HG02759 (cell line): ENCODE measurements at regions not wholly inside any gene's neighbourhood (a gene's known extent, or its start where the extent isn't known, plus 50 kb on each side); places are given as distances from the start of the nearest gene placed in this dataset.
"Not testable (repeated sequence)": the region's sequence is repeated elsewhere in the genome, so short reads cannot be mapped to it uniquely, and the experiment has no call there.

Source experiments
- ATAC-seq: cut with Tn5 transposase; IDR thresholded peaks from one replicate; pipeline ENCODE4 v1.9.1; 2021; ENCODE audit warnings: mild to moderate bottlenecking, moderate library complexity; ENCODE audit not compliant: unreplicated experiment

- ATAC-seq: peak; percentile 71
These were observed 1081.6 kb upstream of the ACO1 start for GRCh38 chr9:31302620-31303418.

GRCh38 chr9:31304576-31304975 lies 1079.9 kb upstream of the ACO1 start:
- ATAC-seq: no peak

DNA sequence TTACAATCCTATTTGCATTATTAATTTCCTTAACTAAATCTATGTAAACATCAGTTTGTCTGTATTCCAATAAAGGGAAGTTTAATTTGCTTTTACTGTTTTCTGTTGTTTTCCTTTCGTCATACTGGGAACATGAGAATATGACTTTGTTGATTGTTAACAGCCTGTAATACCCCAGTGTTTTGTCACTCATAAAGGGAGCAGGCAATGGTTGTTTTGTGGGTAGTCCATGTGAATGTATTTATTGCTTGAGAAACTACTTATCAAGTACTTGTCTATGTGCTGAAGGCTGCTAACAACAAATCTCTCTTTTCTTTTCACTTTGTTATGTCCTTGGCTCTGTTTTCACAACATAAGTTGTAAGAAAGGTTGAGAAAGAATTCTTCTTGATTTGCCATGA lies 1070.2 kb upstream of the ACO1 start:
- ATAC-seq: no peak

GRCh38 chr9:31320494-31320893 lies 1063.9 kb upstream of the ACO1 start:
- ATAC-seq: no peak

DNA sequence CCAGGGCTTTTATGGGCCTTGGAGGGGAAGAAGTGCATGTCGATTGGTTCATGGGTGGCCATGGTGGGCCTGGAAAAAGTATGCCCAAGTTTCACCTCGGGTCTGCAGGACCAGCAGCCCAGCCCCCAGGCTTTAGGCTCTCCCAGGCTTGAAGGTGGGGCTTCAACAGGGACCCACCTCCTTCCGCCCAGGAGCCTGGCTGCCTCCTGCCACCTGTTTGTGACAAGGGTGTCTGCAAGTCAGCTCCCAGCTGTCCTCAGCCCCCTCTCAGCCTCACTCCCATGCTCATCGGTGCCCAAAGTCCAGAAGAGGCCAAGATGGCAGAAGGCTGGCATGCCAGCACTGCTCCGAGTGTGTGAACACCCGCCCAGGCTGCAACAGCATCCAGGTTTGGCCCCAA lies 1063.2 kb upstream of the ACO1 start:
- ATAC-seq: no peak

- ATAC-seq: no peak
These were observed 1062.8 kb upstream of the ACO1 start for GRCh38 chr9:31321686-31322085.

GRCh38 chr9:31323726-31324444 lies 1060.6 kb upstream of the ACO1 start:
- ATAC-seq: no peak

DNA sequence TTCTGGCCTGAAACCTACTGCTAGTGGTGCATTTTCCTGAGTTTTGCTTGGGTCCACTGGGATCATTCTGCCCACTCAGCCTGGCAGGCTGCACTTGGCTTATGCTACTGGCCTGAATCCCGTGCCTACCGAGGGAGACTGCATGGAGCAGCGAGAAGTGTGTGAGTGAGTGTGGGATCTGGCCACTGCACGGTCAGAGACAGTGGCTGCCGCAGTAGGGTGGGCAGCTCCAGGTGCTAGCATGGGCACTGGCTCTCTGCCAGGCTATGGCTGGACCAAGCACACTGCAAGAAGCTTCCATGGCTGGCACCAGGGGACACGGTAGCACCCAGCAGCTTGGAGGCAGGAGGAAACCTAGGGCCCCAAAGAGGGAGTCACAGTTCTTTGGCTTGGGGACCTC lies 1058.7 kb upstream of the ACO1 start:
- ATAC-seq: no peak

DNA sequence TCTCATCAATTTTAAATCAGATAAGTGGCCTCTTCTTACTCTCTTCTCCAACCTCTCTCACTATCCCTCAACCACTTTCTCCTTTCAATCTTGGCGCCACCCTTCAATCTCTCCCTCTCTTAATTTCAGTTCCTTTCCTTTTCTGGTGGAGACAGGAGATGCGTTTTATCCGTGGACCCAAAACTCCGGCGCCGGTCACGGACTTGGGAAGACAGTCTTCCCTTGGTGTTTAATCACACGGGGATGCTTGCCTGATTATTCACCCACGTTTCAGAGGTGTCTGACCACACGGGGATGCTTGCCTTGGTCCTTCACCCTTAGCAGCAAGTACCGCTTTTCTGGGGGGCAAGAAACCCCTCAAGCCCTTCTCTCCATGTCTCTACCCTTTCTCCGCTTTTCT lies 1057.6 kb upstream of the ACO1 start:
- ATAC-seq: not testable (repeated sequence)

- ATAC-seq: no peak
These were observed 1049.5 kb upstream of the ACO1 start for GRCh38 chr9:31334837-31335528.

GRCh38 chr9:31335529-31336234 lies 1048.8 kb upstream of the ACO1 start:
- no peak for ATAC-seq

DNA sequence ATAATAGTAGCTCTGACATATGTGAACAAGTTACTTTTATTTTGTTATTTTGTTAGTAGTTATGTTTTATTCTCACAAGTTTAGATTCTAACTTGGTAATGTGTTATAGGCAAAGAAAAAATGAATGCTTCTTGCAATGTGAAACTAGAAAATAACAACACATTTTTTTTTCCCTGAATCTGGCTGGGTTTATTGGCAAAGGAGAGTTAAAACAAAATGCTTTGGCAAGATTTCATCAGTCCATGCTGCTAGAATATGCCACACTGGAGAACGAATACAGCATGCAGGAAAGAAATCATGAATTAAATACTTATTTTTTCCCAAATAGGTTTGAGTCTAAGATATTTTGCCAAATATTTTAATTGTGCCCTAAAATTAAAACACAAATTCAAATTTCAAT lies 1048.1 kb upstream of the ACO1 start:
- no peak for ATAC-seq

GRCh38 chr9:31336841-31337240 lies 1047.6 kb upstream of the ACO1 start:
- ATAC-seq: no peak

DNA sequence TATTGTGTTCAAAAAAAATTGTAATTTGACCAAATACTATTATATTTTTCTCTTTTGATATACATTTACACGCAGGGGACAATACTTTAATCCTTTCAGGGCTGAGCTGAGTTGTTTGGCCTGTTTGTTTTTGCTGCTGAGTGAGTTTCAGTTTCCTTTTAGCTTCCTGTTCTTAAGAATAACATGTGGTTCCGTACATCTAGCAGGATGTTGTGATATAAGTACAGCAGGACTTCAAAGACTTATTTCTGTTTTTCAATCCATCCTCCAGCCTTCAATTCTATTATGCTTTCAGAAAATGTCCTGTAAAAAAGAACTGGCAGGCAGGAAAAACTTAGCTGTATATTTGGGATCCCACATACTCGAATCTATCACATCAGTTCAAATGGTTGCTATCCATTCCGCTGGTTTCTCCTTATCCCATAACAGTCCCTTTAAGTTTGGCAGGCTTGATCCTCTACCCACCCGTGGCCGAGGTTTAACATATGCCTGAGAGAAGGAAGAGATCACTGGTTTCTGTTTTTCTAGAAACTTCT lies 1037.3 kb upstream of the ACO1 start:
- peak; percentile 99 for ATAC-seq

GRCh38 chr9:31355159-31355882 lies 1029.1 kb upstream of the ACO1 start:
- ATAC-seq: no peak

- ATAC-seq: no peak
These were observed 1028.5 kb upstream of the ACO1 start for GRCh38 chr9:31355965-31356364.

- no peak for ATAC-seq
These were observed 1025.4 kb upstream of the ACO1 start for GRCh38 chr9:31359071-31359470.

- no peak for ATAC-seq
These were observed 1020.3 kb upstream of the ACO1 start for GRCh38 chr9:31364171-31364570.

DNA sequence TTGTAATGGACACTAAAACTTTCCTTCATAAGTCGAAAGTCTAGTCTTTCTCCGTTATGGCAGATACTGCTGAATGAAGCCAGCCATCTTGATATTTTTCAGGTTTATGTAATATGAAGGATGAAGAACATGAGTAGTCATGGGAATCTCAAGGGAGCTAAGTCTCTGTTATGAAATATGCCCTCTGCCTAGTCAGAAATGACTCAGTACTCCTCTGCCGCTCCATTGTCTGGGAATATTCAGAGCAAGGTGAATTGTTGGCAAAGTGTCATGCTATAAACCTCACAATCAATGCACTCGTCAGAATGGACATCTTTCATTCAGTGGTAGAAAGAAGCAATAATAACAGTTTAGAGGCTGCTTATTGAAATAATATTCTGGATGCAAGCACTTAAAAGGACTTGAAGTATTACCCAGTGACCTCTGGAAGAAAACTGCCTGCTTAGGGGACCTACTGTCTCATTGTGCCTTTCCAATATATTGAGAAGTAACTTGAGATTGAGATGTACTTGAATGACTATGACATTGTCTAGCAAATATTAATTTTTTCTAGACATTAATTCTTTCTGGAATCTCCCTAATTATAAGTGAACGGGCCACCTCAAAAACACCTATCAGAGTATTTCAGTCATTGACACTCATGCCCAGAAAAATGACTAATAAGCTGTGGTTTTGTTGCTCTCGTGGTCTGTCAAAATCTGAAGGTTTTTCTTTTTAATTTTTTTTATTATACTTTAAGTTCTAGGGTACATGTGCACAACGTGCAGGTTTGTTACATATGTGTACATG lies 1011.5 kb upstream of the ACO1 start:
- no peak for ATAC-seq
